Fibroblast of villous mesenchyme (primary cell): ENCODE measurements at regions not wholly inside any gene's neighbourhood (a gene's known extent, or its start where the extent isn't known, plus 50 kb on each side); places are given as distances from the start of the nearest gene placed in this dataset.

Source experiments
- DNase-seq: peaks from one replicate; pipeline ENCODE4 v3.0.0-alpha.2; 2010; ENCODE audit warnings: low read depth
- H3K4me3 ChIP-seq: 2 replicates; pipeline ENCODE4 v1.5.1; 2011; ENCODE audit warnings: low read depth, mild to moderate bottlenecking, low read length
- CTCF ChIP-seq: IDR thresholded peaks from 2 replicates; pipeline ENCODE4 v1.5.1; 2012; ENCODE audit warnings: low read depth, mild to moderate bottlenecking, low read length; ENCODE audit not compliant: insufficient read depth

GRCh38 chr12:92299344-92299743 lies 153.7 kb upstream of the BTG1 start:
- DNase-seq: no peak
- TF ChIP-seq CTCF: no peak

GRCh38 chr12:92297932-92298696 lies 152.5 kb upstream of the BTG1 start:
- TF ChIP-seq CTCF: no peak
- no peak overlapping the region for H3K4me3 ChIP-seq
- peak; percentile 33 for DNase-seq

More at GRCh38 chr12:92299344-92299743, 153.7 kb upstream of the BTG1 start:
- no peak overlapping the region for H3K4me3 ChIP-seq

- no peak for DNase-seq
- TF ChIP-seq CTCF: no peak
- no peak overlapping the region for H3K4me3 ChIP-seq
Measured at GRCh38 chr12:92297405-92297804, 151.8 kb upstream of the BTG1 start.

- peak; percentile 67 for DNase-seq
- no peak for TF ChIP-seq CTCF
- no peak overlapping the region for H3K4me3 ChIP-seq
Measured at GRCh38 chr12:92295523-92295922, 149.9 kb upstream of the BTG1 start.

GRCh38 chr12:92294676-92295440 lies 149.2 kb upstream of the BTG1 start:
- no peak for TF ChIP-seq CTCF
- DNase-seq: peak; percentile 67
- no peak overlapping the region for H3K4me3 ChIP-seq

GRCh38 chr12:92292016-92292415 lies 146.4 kb upstream of the BTG1 start:
- DNase-seq: peak; percentile 82
- H3K4me3 ChIP-seq: no peak overlapping the region
- no peak for TF ChIP-seq CTCF
